Adipose tissue (tissue), 3 donors: ENCODE measurements at regions not wholly inside any gene's neighbourhood (a gene's known extent, or its start where the extent isn't known, plus 50 kb on each side); places are given as distances from the start of the nearest gene placed in this dataset.

ENCODE experiments used
- H3K27ac ChIP-seq: one replicate; pipeline ENCODE4 v1.5.1; 2013; ENCODE audit warnings: low read depth, low read length
- WGBS, 3 donors: extraction: QIAGEN DNeasy Blood & Tissue Kit; methylation state at CpG; one replicate each; pipeline ENCODE4 v1.1.7; 2013; 5-methylcytosine and 5-hydroxymethylcytosine counted together
- donor health status: healthy with polysubstance abuse.
- donor health status: Bipolar disorder and iron deficiency.
- donor health status: healthy.

DNA sequence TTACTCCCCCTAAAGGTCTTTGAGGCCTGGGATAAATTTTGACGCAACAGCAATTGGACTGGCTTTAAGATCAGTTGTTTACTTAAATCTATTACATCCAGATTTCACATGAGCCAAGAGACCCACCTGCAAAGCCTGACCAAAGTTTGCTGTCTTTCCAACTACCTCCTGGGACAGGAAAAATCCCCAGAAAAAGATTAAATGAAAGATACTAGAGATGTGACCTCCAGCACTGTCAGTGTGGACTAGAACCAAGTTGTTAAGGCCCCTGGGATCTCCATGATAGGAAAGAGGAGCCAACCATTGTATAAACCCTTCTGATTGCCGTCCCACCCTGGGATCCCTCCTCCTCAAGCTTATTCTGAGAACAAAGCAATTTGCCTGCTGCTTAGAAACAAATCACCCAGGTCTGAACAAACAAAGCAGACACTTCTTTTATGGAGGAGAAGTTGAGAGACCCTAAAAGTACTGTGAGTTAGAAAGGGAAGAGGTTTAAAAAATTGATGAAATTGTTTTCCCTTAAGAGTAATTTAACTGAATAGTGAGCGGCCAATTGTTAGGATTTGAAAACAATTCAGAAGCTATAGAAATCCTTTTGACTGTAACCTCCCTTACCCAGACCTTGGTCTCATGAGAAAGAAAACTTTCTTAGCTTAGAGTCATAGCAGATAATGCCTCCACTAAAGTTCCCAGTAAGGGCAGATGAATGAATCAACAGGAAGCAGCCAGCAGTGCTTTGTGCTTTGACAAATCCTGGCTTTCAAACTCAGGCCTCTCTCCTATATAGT, 255.2 kb downstream of the TMEM167A start:
- 74 to 87% (median 84%) methylated on average over 3 of the region's 3 CpGs for WGBS, 3 donors

DNA sequence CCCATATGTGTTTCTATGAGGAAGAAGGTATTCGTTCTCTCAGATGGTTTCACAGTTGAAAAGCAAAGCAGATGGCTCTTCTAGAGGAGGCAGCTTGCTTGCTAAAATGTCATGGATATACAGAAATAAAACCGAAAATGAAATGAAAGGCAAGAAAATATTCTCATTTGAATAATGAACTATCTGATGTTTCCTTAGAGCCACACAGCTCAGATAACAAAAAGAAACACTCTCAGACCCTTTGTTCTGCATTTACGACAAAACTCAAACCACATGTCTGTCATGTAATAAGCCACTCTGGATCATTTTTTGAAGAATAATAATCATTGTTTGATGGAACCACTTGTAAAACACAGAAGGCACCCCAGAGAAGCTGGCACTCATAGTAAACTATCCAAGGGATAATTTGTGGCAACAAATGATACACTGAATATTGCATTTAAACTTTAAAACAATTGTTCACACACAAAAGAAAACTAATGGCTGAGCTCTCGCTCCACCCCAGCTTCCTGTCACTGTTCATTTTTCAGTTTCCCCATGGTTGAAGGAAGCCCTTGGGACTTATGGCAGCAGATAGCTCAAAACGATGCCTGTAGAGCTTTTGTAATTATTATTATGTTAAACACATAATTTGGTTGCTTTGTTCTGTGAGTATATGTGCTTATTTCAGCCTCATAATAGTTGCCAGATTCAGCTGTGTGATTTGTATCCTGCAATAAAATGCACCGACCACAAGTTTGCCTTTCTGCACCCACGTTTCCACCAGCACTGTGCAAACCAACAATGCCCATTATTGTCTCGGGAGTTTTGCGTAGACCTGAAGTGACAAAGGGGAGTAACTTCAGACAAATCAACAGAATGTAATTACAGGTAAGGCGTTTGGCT, 256.0 kb downstream of the TMEM167A start:
- no peak overlapping the region for H3K27ac ChIP-seq
- 64 to 76% (median 71%) methylated on average over 10 of the region's 10 CpGs for WGBS, 3 donors

More for the DNA sequence above, 255.2 kb downstream of the TMEM167A start:
- H3K27ac ChIP-seq, result no peak overlapping the region

DNA sequence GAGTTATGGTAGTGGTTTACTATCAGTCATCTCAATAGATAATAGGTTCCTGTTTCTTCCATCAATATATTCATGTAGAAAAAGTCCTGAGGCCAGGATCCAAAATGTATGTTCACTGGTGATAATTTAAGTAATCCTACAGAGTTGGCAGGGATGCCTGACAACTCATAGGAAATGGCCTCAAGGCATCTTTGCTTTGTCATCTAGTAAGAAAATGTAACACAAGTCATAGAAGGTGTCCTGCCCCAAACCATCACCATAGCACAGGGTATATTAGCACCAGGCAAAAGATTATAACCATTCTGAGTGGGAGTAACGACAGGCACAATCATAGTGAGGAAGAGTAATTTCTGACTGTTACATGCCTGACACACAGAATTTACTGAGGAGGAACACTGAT, 257.0 kb downstream of the TMEM167A start:
- WGBS, 3 donors, result 77 to 92% (median 86%) methylated on average over 1 of the region's 1 CpG
- H3K27ac ChIP-seq, result no peak overlapping the region

DNA sequence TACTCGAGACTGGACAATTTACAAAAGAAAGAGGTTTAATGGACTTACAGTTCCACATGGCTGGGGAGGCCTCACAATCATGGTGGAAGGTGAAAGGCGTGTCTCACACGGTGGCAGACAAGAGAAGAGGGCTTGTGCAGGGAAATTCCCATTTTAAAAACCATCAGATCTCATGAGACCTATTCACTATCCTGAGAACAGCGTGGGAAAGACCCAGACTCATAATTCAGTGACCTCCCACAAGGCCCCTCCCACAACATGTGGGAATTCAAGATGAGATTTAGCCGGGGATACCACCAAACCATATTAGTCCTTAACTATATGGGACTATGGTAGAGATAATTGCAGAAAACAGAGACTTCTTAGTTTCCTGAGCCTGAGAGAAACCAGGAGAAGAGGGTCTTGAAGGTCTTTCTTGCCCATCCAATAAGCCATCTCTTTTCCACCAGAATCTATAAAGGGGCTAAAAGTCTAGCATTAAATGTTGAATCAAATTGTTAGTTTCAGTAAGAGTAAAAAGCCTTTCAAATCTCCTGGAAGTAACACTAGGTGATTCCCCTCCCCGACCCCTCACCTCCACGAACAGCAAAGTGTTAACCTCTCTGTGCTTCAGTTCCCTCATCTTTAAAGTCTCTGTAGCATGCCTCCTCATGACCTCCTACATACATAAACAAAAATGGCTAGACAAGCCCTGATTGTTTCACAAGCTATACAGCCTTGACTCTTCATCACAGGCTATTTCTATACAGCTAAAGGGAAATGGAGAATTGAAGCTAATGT, 259.1 kb downstream of the TMEM167A start:
- no peak overlapping the region for H3K27ac ChIP-seq
- WGBS, 3 donors, result 84 to 91% (median 85%) methylated on average over 7 of the region's 7 CpGs

DNA sequence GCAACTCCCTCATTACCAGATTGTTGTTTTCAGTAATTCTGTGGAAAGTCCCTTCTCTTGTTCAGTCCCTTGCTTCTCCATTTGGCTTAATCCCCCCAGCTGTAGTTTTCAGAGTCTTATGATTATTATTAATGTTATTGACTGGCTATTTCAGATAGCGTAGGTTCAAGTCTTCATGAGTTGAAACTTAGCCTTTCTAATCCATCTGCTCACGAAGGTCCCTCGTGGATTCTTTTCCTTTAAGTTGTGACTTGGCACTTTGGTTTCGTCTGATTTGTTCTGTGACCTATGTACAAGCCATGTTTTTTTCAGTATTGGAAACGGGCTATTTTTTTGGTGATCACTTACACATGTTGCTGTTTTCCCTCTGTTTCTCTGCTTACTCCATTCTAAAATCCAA, 260.3 kb downstream of the TMEM167A start:
- no peak overlapping the region for H3K27ac ChIP-seq
- WGBS, 3 donors, result 78 to 91% (median 88%) methylated on average over 5 of the region's 5 CpGs

DNA sequence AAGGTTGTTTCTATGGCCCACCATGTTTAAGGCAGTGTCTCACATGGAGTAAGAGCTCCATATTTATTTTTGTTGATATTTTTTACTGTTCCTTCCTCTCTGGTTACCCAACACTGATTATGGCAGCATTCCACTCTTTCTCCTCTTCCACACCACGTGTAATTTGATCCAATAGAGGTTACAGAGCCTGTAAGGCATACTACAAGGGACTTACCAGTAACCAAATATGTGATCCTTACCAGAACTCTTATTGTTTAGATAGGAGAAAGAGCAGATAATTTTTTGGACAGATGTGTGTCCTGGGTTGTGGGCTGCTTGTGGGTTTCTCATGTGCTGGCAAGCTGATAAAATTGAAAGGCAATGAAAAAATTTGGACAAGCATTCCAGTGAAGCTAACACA, 261.3 kb downstream of the TMEM167A start:
- WGBS, 3 donors, result 36 to 56% (median 50%) methylated on average over 1 of the region's 1 CpG
- no peak overlapping the region for H3K27ac ChIP-seq

DNA sequence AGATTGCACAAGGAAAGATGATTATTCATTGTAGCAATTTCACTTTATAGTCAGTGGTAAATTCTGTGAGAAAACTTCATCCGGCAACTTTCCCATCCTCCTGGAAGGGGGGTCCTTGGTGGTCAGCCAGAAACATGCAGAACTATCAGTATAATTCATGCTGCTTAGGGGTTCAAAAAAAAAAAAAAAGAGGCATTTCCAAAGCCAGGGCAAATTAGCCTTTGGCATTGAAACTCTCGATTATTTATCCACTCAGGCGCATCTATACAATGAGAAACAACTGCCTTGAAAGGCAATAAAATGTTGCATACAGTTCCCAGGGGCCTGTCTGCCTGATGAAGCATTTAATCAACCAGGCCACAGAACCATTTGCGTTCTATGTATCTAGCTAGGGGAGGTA, 263.3 kb downstream of the TMEM167A start:
- WGBS, 3 donors, result 87 to 92% (median 88%) methylated on average over 4 of the region's 4 CpGs
- H3K27ac ChIP-seq, result no peak overlapping the region

DNA sequence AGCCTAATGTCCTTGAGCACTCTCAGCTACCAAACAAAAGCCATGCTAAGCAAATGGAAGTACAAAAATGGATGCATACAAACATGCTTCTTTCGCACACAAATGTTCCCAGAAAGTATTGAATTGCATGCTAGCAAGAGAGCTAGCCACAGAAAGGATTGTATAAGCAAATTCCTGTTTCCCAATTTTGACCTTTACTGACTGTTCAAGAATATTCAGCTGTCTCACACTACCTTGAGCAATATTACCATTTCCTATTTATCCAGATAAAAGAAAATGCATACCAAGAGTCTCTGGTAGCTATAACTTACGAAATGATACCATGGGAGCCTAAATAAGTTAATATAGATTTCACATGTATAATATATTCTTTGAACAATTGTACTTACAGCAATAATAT, 264.6 kb downstream of the TMEM167A start:
- 55 to 93% (median 58%) methylated on average over 2 of the region's 2 CpGs for WGBS, 3 donors

DNA sequence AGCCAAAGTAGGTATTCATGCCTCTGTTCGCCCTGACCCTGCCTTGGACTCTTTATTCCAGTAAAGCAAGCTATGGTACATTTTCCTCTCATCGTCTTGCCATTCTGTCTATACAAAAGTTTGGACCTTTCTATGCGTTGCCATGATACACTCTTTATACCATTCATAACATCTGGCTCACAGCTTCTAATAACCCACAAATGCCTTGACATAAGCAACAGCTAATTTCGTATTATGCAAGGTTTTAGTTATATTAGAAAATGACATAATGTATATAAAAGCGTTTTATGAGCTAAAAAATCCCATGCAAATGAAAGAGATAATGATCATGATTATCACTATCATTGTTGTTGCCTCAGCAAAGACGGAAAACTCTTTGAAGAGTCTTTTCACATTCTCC, 265.7 kb downstream of the TMEM167A start:
- WGBS, 3 donors, result 84 to 87% (median 86%) methylated on average over 6 of the region's 6 CpGs
- no peak overlapping the region for H3K27ac ChIP-seq

More for the DNA sequence above, 264.6 kb downstream of the TMEM167A start:
- no peak overlapping the region for H3K27ac ChIP-seq

DNA sequence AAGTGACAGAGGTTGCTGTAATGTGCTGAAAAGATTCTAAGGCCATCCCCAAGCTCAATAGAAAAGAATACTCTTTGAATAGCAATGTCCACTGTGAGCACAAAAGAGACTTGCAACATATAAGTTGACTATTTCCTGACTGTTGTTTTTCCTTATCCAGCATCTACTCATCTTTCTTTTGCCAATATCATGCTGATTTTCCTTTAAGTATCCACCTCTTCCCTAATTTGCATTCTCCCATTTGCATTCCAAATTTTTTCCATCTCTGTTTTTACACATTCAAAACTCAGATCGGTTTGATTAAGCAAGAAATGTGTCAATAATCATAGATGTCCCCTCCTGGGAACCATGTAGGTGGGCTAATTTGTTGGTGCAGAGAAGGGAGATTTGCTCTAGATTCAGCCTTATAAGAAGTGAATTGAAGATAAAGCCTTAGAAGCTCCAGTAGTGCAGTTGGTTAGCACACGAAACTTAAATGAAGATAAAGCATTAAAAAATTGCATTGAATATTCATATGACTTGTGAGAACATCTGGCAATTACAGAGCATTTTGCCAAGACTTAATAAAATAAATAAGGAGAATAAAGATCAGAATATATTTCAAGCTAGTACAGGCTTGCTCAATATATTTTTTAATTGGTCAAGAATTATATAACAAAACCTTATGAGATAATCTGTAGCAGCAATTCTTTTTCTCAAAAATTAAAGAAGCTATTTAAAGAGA, 267.6 kb downstream of the TMEM167A start:
- 72 to 82% (median 81%) methylated on average over 2 of the region's 2 CpGs for WGBS, 3 donors
- H3K27ac ChIP-seq, result no peak overlapping the region

DNA sequence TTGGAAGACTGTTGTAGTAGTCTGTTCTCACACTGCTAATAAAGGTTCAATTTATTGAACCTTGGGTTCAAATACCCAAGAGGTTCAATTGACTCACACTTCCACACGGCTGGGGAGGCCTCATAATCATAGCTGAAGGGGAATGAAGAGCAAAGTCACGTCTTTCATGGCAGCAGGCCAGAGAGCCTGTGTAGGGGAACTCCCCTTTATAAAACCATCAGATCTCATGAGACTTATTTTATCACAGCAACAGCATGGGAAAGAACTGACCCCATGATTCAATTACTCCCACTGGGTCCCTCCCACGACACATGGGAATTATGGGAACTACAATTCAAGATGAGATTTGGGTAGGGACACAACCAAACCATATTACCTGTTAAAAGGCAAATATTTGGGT, 268.2 kb downstream of the TMEM167A start:
- no peak overlapping the region for H3K27ac ChIP-seq
- WGBS, 3 donors, result 34 to 57% (median 41%) methylated on average over 3 of the region's 3 CpGs

DNA sequence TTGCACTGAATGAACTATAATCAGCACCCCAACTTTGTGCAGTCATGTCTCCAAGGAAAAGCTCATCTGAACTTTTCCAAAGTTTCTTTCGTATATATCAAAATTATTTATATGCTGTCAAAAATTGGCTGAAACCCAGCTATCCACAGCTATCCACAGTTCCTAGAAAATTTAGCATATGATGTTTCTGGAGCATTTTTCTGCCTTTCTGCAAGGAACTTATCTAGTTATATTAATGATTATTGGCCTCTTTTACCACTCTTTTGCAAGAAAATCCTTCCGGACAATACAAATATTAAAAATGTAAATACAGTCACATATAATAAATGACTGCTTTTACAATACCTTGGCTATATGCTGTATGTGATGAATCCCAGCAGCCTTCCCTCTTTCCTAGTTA, 270.2 kb downstream of the TMEM167A start:
- 66 to 72% (median 69%) methylated on average over 2 of the region's 2 CpGs for WGBS, 3 donors
- H3K27ac ChIP-seq, result no peak overlapping the region

DNA sequence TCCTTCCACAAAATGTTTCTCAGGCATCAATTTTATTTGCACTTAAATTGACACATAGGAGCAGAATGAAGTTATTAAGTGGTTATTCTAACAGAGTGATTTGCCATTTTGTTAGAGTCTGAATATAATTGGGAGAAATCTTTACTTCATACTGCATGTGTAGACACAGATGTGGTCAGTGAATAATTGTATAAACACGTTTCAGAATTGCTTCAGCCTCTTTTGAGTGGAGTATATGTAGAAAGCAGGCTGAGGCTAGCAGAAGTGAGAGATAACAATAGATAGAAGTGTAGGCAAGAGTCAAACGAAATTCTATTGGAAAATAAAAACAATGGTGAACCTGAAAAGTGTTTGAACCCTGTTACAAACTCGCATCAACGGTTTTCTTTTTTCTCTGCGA, 270.7 kb downstream of the TMEM167A start:
- WGBS, 3 donors, result 53 to 75% (median 67%) methylated on average over 5 of the region's 5 CpGs
- H3K27ac ChIP-seq, result no peak overlapping the region

DNA sequence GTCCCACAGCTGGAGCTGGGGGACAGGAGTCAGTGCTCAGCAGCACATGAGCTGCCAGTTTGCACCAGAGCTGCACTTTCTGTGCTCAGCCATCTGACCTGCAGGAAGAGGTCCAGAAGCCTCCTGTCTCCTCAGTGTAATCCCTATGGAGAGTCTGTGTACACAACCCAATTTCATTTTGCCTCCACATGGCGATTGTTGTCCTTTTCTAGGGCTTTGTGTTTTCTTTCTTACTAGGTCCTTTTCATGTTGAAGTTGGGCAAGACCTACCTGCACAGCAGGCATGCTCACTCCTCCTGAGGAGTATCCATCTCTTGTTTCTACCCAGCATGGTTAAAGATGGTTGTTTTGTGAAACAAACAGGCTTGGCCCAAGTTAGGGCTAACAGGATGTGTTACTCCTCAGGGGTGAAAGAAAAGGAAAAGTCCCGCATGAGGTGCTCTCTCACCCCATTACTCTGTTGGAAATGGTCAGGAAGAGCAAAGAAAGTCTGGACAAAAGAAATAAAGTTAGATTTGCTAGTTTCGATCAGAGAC, 273.0 kb downstream of the TMEM167A start:
- WGBS, 3 donors, result 74 to 89% (median 89%) methylated on average over 3 of the region's 3 CpGs

DNA sequence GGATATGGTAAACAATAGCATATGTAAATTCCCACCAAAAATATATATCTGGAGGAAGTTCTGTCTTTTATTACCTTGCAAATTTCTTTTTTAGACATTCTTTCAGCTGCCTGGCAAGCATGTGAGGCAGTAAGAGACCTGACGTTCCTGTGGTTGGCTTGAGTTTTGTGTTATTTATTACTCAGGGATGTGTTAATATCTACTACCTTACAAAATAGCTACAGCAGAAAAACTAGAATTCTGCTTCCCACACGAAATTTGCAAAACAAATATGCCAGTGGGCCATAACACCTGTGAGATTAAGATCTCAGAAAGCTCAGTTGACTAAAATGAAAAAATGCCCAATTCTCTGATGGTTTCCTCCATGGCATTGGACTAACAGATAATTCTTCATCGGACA, 274.2 kb downstream of the TMEM167A start:
- no peak overlapping the region for H3K27ac ChIP-seq
- 67 to 78% (median 75%) methylated on average over 3 of the region's 3 CpGs for WGBS, 3 donors

More for the DNA sequence above, 273.0 kb downstream of the TMEM167A start:
- no peak overlapping the region for H3K27ac ChIP-seq

DNA sequence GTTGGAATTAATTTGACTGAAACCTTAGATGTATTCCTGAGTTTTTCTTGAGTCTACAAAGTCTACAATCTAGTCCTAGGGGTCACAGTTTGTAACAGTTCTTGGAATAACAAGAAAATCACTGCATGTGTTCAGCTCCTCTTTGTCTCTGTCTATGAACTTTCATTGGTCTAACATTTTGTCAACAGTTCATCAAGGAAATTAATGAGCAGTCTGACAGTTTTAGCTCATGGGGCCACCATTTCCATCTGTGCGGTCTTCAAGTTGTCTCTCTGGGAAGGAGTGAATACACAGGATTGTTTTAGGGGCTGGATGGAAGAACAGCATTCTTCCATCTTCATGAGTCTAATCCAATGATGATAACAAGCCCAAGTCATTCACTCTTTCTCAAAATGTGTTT, 276.4 kb downstream of the TMEM167A start:
- 94 to 100% (median 96%) methylated on average over 1 of the region's 1 CpG for WGBS, 3 donors
- H3K27ac ChIP-seq, result no peak overlapping the region

DNA sequence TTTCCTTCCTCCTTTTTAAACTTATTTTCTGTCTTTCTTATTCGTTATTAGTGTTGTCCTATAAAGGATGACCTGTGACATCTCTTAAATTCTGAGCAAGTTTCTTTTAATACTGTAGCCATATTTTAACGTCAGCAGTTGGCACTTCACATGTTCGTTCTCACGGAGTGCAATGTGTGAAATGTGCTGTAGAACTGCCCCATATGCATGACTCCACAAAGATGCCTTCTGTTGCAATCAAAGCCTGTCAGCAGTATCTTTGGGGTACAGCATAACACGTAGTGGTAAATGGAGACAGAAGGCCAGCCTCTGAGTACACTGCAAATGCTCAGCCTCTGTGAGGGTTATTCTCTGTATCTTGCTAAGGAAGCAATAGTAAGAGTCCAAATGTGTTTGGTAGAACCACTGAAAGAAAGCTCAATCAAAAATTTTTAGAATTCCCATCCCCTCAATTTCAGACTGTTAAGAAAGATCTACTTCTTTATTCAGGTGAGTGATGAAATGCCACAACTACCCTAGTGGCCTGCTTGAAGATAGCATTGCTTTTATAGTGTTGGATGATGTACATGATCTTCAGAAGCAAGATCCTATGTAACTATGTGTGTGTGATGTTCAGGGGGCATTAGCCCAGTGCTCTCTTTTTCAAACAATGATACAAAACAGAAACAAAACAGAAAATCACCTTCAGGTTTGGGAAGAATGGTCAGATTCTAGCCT, 277.7 kb downstream of the TMEM167A start:
- 69 to 74% (median 73%) methylated on average over 5 of the region's 5 CpGs for WGBS, 3 donors
- no peak overlapping the region for H3K27ac ChIP-seq
